COR-L47 (cell line): ENCODE measurements at regions not wholly inside any gene's neighbourhood (a gene's known extent, or its start where the extent isn't known, plus 50 kb on each side); places are given as distances from the start of the nearest gene placed in this dataset.

Experiments used
- DNase-seq: peaks from one replicate; lab custom pipeline; 2025; lab: John Stamatoyannopoulos, UW

DNA sequence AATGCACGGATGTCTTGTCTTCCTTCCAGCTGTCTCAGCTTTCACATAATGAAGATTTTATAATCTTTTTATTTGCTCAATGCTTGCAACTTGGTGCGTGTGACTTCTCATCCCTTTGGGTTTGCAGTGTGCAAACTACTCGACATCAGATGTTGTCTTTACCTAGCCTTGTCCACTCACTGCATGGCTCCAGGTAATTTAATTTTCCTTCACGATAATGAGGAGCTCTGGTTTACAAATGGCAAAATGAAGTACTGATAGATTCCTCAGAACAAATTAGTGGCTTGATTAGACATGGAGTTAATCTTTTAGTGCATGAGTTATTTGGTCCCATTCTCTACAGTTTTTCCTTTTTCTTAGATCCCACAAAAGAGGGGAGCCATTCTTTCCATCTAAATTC is 603.0 kb downstream of the CCDC171 start:
- DNase-seq: no peak

DNA sequence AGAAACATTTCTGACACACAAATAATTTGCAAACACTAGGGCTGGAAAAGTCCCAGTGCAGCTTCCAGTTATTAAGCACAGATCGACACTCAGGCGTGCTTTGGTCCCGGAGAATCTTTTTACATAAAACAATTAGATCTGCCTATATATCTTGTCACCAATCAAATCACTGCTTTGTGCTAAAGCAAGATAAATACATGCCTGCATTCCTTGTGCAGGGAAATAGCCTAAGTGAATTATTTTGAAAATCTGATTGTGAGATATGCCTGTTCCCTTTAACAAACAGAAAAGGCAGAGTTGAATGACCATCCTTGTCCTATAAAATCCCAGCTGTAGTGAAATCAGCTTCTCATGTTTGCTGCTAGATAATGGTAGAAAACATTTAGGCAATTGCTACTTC is 604.4 kb downstream of the CCDC171 start:
- no peak for DNase-seq

DNA sequence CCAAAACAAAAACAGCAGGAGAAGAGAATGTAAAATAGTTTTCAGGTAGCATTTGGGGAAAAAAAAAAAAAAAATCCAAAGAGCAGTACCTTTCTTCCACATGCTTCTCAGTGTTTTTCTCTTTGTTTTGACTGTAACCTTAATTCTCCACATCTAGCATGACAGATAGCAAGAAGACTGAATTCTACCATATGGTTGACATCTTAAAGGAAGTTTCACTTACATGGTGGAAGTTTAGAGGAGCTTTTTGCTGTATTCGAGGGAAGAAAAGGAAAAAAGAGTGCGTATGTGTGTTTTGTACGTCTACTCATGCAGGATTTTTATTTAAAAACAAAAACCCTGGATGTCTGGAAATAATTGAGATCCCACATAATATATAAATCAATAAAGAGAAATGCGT is 604.8 kb downstream of the CCDC171 start:
- DNase-seq: no peak

DNA sequence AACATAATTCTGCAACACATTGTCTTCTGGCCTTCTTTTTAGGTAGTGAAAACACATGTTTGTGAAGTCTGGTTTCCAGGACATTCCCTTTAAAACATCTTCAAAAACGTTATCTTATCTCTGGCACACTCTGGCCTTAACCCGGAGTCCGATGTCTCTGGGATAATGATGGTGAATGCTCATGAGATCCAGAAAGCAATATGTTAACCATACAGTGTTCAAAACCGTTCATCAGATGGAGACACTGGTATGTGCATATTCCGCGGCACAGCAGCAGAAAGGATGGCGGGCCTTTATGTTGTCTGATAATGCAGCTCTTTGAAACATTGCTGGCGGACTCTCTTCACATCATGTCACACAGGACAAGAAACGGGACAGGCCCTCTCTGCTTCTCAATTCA is 605.2 kb downstream of the CCDC171 start:
- DNase-seq: no peak

DNA sequence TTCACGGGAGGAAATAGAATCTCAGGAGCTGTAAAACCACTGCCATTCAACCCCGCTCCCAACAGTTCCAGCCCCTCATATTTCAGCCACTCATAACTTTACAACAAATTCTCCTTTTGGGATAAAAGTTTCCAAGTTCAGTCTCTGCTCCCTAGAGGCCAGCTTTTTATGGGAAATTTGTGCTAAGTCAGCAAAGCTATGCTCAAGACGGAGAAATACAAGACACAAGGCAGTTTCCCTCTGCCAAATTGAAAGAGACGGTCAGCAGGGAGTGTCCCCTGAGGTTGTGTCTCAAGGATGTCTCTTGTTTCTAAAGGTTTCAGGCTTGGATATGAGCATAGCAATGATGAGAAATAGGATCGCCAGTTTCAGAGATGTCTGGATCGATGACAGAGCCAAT is 608.6 kb downstream of the CCDC171 start:
- DNase-seq: no peak

DNA sequence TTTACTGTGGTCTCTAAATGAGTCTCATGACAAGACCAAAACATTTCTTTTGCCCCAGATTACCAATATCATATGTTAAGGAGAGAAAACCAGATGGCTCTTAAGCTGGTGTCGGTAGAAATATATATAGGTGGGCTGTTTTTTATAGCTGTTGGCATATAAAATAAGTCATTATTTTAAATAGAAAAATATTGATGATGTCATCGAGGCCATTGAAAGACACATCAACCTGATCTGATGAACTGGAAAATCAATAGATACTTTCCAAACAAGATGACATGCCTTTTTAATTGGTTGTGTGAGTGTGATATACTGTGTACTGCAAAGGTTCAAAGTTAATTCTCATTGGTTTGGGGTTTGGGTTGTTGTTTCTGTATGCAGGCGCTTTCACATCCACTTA is 617.3 kb downstream of the CCDC171 start:
- no peak for DNase-seq

DNA sequence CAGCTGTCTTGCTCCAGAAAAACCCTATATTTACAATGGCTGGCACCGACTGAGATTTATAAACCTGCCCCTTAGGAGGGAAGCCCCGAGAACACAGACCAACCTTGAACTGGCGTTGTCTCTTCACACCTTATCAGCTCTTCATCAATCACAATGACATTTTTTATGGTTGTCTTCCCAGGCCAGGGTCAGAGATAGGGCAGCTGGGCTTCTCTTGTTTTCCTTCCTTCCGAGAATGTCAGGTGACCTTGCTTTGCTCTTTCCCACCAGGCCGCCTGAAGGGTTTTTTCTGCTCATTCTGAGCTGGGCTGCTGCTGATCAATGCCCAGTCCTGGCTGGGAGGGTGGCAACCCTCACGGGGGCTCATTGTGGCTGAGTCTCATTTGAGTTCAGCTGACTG is 619.1 kb downstream of the CCDC171 start:
- DNase-seq: no peak

DNA sequence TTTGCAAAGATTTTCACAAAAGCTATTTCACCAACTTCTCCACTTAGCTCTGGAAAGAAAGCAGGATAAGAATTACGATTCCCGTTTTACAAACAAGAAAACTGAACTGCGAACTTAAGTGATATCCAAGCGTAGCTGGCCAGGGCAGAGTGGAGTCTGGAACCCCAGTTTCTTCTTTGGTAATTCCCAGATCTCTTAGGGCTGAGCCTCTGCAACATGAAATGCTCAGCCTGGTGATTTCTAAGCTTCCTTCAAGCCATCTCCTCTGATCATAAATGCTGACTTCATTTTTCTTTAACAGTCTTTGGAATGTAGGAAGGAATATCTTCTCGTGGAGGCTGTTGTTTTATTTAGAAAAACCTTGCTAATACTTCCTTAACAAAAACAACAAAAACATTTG is 620.0 kb downstream of the CCDC171 start:
- no peak for DNase-seq

DNA sequence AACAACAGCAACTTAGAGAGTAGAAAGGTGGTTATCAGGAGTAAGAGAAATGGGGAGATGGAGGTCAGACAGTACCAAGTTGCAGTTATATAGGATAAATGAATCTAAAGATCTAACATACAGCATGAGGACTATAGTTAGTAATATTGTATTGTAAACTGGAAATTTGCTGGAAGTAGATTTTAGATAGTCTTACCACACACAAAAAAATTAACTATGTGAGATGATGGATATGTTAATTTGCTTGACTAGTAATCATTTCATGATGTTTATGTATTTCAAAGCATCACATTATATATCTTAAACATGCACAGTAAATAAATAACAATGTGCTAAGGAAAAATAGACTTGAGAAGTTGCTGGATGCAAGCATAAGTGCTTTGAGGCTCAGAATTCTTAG is 622.1 kb downstream of the CCDC171 start:
- DNase-seq: no peak

DNA sequence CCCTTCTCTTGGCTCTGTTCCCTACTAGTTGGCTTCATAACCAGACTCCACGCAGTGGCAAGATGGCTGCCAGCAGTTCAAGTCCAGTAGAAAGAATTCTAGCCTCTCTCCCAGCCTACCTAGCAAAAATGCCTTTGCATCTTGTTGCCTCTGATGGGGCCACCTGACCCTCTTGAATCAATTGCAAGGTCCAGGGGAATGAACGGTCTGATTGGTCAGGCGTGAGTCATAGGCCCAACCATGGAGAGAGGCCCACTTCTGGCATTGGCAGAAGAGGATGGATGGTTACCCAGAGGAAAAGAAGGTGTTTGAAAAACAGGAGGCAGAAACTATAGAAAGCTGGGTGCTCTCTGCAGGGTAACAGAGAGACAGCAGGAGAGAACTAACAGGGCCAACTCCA is 622.6 kb downstream of the CCDC171 start:
- DNase-seq: no peak

DNA sequence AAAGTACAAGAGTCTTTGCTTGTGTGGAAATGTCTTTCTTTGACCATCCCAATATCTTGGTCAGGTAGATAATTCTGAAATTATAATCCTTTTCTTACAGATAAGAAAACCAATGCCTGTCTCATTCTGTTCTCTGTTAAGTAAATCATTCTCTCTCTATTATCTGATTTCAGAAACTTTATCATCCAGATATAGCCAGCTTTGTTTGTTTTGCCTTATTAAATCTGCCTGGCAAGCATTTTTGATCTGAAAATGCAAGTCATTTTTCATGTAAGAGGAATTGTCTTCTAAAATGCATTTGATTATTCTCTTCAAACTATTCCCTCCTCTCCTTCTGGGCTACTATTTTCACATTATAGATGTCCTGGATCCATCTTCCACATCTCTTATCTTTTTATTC is 625.5 kb downstream of the CCDC171 start:
- no peak for DNase-seq

DNA sequence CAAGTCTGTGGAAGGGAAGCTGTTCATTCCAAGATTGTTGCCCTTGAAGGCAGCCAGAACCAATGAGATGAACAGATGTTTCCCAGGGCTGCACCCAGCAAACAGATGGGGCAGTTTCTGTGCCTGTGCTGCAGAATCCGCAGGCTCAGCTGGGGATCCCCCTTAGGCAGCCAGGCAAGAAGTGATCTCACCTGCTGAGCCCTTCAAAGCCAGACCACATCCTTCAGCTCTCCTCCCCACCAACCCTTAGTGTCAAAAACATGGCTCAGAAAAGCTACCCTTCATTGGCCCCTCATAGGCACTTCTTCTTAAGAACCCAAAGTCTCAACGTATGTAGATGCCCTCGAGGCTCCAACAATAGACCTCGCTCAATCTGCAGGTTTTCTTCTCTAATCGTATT is 626.7 kb downstream of the CCDC171 start:
- no peak for DNase-seq

DNA sequence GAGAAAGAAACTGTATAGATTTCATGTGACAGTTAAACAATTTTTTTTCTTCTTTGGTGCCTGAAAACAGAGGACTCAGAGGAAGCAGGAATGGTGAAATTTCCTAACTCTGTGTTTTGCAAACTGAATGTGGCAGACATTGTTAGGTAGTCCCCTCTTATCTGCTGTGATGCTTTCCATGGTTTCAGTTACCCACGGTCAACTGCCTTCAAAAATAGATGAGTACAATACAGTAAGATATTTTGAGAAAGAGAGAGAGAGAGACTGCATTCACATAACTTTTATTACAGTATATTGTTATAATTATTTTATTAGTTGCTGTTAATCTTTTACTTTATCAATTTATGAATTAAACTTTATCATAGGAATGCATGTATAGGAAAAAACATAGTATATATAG is 627.2 kb downstream of the CCDC171 start:
- DNase-seq: no peak

DNA sequence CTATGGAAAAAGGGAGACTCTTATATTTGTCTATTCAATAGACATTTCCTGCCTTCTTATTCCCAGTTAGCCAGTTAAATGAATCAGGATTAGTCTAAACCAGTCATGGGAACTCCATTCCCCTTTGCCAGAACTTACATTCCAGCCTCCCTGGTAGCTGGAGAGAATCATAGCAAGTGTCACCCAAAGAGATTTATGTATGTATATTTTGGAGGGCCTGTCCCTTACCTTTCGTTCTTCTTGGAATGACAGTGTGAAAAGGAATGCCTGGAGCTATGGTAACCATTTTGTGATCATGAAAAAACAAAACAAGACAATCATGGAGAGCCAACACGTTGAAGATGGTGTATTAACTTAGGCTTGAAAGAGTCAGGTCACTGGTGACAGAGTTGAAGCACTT is 627.7 kb downstream of the CCDC171 start:
- DNase-seq: no peak

DNA sequence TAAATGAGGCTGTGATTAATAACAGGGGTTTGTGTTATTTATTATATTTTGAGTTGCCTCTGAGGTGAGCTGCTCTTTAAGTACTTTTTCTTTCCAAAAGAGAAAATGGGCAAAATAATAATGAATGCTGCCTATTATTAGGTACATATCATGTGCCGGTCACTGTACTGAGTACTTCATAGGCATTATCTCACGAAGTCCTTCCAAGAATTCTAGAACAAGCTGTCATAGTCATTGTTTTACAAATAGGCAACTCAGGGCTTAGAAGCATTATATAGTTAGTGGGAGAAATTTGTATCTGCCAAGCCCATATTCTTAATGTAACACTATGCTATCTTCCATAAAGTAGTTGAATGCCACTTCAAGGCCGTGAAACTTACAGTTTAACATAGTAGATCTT is 628.7 kb downstream of the CCDC171 start:
- no peak for DNase-seq

DNA sequence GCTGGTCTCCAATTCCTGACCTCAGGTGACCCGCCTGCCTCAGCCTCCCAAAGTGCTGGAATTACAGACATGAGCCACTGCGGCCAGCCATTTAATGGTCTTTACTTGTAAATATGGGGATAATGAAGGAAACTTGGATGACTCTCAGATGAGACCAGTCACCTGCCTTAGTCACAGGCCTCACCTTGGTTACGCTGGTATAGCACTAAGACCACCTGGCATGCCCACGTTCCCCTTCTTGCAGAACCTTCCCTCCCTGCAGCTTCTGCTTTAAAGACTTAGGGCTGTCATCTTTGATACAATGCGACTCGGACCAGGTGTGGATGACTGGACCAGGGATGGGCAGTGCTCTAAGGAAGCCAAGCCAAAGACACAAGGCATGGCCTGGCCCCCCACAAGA is 629.9 kb downstream of the CCDC171 start:
- no peak for DNase-seq

DNA sequence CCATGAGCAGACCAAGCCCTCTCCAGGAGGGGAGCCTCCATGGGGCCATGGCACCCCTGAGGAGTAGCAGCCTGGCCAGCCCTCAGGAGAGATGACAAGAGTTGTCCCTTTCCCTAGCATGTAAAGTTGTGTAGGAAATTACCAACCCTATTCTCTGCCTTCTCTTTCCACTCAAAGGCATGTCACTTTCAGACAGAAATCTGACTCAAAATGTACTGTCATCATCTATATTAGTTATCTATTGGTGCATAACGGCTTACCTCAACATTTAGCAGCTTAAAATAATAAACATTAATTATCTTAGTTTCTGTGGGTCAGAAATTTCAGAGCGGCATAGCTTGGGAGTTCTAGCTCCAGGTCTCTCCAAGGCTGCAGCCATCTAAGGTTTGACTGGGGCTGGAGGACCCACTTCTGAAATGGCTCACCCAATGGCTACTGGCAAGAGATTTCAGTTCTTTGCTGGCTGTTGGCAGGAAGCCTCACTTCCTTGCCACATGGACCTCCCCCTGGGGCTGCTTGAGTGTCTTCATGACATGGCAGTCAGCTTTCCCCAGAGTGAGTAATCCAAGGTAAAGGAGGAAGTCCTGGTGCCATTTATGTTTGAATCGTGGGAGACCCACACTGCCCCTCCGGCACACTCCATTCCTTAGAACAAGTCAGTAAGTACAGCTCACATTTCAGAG is 632.3 kb downstream of the CCDC171 start:
- DNase-seq: no peak

DNA sequence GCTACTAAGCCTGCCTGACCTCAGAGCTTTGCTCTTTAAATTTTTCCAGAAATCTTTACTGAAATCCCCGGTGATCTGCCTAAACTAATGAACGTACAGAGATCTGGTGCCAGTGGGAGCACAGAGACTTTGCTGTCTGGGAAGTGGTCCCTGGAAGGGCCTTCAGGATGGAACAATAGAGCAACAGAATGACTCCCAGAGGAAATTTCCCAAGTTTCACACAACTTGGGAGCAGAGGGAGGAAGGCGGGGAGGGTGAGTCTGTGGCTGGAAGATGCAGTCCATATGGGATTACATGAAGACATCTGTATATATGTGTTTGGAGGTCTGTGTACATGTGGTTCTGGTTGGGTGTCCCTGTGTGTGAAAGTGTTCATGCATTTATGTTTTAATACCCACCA is 638.3 kb downstream of the CCDC171 start:
- no peak for DNase-seq

DNA sequence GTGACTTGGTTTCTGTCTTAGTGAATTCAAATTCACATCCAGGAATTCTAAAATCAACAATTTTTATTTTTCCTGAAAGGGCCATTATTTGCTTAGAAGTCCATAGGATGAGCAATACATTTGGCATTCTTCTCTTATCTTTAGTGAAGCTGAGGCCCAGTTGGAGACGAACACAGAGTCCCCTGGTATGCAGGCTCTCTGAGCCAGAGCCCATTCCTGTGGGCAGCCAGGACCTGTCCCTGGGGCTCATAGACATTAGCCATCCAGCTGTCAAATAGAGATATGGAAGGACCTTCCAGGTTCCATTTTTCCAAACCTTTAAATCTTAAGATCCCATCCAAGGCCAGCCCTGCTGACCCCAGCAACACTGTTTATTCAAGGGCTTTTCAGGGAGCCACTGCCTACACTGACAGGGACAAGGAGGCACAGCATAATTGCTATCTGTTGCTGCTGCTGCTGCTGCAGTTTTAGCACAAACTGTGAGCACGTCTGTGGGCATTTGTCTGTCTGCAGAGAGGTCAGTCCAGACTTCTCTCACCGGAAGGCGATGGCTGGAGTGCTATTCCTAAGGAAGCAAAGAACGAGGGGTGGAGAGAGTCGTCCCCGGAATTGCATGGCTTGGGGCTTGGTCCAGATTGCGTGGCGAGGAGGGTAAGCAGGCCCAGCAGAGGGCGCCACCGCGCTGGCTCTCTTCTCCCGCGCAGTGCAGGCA is 639.0 kb downstream of the CCDC171 start:
- DNase-seq: peak; percentile 59

DNA sequence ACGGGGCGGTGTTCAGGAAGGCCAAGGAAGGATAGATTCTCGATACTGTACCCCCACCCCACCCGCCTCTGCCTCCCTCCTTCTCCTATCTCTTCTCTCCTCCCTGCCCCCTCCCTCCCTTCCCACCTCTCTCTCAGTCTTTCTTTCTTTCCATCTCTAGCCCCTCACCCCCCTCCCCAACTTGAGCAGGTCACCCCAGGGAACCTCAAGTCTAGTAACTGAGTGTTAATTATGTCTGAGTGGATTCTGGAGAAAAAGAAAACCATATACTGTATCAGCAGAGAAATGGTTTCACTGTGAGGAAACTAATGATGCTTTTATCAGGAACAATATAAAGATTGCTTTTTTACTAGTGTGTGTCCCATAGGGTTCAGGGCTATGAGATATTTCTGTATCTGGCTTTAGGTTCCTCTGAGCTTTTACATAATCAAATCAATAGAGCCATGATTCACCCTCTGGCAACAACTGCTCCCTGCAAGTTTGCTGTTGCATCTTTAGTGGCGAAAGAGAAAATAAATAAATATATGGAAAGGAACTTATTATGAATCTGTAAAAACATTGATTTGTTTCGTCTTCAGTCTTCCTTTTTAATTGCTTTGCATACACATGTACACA is 639.7 kb downstream of the CCDC171 start:
- no peak for DNase-seq

DNA sequence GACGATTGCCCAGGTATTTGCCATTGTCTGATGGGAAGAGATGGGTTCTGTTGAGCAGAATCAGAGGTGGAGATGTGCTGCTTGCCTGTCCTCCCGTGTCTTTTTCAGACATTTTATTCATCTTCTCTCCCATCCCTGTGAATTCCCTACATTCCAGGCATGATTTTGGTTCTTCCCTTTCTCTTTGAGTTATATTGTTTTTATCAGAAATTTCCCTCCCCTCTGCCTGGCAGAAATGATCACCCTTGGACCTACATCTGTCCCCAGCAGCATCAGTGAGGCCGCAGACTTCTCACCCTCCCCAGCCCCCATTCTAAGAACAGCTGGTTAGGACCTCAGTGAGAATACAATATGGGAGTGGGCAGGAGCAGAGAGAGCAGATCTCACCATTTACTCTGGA is 640.2 kb downstream of the CCDC171 start:
- DNase-seq: no peak

DNA sequence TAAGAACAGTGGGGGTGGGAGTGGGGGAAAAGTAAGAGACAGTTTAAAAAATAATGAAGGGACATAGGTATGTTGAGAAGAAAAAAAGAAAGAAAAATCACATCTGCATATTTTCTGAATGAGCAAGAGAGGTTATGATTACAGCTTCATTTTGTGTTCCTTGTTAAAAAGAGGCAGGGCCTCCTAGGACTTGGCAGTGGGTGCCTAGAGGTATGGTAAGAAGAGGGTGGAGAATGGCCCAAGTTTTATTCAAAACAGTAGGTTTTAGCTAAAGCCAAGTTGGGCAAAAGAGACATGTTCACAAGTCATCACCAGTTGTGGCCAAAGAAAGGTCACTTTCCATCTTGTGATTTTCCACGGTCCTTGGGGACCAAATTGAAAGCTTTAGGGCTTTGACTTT is 643.4 kb downstream of the CCDC171 start:
- no peak for DNase-seq

DNA sequence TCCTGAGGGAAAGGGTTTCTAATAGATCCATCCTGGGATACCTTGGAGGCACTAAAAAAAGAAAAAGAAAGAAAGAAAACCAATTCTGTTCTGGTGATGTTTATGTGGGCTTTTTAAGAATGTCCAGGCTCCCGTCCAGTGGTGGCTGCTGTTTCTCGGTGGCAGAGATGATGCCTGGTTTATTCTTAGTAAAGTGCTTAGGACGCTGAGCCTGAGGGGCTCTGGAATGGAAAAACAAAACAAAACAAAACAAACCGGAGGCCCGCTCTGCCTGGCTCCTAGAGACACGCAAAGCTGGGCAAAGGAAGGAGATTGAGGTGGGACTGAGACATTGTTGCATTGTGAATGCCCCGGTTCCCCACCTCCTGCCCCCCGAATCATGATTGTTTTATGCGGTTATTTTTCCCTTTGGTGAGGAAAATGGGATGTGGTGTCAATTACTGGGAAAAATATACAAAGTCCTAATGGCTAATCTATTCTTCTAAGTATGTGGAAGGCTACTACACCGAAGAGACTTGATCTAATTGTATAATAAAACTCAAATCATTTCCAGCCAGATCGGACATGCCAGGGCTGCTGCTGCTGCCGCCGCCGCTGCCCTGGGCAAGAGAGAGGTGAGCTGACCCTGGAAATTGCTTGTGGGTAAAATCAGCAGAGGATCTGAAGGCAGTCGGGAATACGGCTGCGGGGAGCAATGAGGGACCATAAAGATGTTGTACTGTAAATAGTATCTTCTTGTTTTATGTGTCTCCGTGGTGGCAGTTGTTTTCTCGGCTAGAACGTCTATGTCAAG is 644.9 kb downstream of the CCDC171 start:
- no peak for DNase-seq
